ENCODE measurements at regions not wholly inside any gene's neighbourhood (a gene's known extent, or its start where the extent isn't known, plus 50 kb on each side); places are given as distances from the start of the nearest gene placed in this dataset.
"Not testable (repeated sequence)": the region's sequence is repeated elsewhere in the genome, so short reads cannot be mapped to it uniquely, and the experiment has no call there.

DNA sequence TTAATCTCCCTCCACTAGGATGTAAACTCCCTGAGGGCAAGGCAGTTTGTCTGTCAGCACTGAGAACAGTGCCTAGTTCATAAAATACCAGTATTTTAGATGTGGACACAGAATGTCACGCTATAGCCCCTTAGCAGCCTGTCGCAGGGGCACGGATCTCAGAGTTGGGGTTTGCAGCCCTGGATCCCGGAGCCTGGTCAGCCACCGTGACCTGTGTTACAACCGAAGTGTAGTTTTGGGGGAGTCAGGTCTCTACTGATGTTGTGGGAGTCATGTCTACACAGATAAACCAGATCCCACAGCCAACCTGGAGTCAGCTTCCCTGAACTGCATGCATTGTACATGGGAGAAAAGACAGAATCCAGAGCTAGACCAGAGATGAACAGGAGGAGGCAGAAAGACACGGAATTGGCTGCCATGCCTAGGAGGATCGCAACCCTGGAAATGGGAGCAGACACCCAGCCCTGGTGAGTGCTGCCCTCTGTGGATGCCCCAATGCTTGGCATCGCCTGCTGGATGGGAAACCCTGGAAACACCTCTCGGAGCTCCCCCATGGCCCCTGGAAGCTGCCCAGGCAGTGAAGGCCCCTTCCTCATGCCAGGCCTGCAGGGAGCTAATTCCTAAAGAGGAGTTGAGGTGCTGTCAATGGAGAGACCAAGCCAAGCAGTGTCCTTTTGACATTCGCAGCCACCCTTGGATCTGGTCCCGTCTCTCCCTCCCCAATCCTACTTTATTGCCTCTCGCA, 851.3 kb downstream of the TBC1D22A start:
- no peaks in the 10 kb centered on the region for H3K9me3 ChIP-seq (ENCODE audit: control insufficient read depth, insufficient read depth, low read depth, low read length)
- ChIA-PET CTCF (interaction anchor here (0.6 kb wide), 2 partner anchors 127 to 174 kb away, joined by 3 read pairs; no protein-coding TSS in a partner anchor), POLR2A (no interaction called here)
- no peaks in the 10 kb centered on the region for H3K36me3 ChIP-seq (ENCODE audit: control insufficient read depth in 2 of 2, insufficient read depth in 1 of 2, low read length in 2 of 2)
- no peak overlapping the region for H3K4me3 ChIP-seq (ENCODE audit: low read depth, low read length)
- TF ChIP-seq MZF1 (tag by site-specific recombination; IDR thresholded peaks at IDR 0.05; ENCODE audit: borderline replicate concordance) = no peak
- H3K4me1 ChIP-seq (ENCODE audit: control insufficient read depth, insufficient read depth, low read length) = no peaks in the 10 kb centered on the region
- no peak overlapping the region for H3K27ac ChIP-seq (ENCODE audit: extremely low read depth, low read depth, low read length)

DNA sequence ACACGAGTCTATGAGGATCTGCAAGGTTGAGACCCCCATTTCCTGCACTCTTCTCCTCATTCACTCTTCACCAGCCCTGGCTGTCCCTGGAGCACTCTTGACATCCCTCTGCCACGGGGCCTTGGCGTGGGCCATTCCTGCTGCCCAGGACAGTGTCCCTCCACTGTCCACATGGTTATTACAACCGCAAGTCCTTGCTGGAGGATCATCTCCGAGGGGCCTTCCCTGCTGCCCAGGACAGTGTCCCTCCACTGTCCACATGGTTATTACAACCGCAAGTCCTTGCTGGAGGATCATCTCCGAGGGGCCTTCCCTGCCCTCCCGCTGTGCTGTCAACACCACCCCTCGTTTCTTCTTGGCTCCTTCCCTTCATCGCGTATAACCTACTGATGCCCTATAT, 850.7 kb downstream of the TBC1D22A start:
- H3K4me3 ChIP-seq (ENCODE audit: low read depth, low read length); H3K27ac ChIP-seq (ENCODE audit: extremely low read depth, low read depth, low read length); H3K36me3 ChIP-seq (ENCODE audit: control insufficient read depth in 2 of 2, insufficient read depth in 1 of 2, low read length in 2 of 2); H3K4me1 ChIP-seq (ENCODE audit: control insufficient read depth, insufficient read depth, low read length); POLR2A ChIA-PET; H3K9me3 ChIP-seq (ENCODE audit: control insufficient read depth, insufficient read depth, low read depth, low read length): not testable (repeated sequence)
- CTCF ChIA-PET = interaction anchor here (0.6 kb wide), 1 partner anchor 815 kb away, joined by 3 read pairs; no protein-coding TSS in a partner anchor

DNA sequence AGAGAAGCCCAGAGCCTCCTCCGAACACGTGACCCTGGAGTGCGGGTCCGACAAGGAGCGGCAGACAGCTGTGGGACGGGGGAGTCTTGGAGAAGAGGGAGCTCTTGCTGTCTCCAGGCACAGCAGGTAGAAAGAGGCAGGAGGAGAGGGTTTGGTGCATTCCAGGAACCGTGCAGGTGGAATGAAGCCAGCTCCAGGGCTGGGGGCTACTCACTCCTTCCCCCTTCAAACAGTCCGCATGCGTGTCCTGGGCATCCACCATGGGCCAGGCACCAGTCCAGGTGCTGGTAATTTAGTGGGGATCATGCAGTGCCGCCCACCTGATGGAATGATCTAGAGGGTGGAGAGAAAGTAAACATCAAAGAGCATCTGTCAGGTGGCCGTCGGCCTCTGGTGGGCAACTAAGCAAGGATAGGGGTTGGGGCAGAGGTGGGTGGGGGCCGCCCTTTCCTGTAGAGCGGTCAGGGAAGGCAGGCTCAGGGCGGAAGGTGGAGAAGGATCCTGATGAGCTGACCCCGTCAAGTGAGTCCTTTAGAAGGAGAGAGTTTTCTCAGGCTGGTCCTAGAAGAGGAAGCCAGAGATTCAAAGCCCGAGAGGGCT, 850.0 kb downstream of the TBC1D22A start:
- CTCF ChIA-PET = interaction anchor here (0.6 kb wide), 2 partner anchors 228 to 814 kb away, joined by 3 to 4 read pairs; no protein-coding TSS in a partner anchor
- H3K36me3 ChIP-seq (ENCODE audit: control insufficient read depth in 2 of 2, insufficient read depth in 1 of 2, low read length in 2 of 2) = no peaks in the 10 kb centered on the region
- POLR2A ChIA-PET = no interaction called here
- TF ChIP-seq, protein P1, sequence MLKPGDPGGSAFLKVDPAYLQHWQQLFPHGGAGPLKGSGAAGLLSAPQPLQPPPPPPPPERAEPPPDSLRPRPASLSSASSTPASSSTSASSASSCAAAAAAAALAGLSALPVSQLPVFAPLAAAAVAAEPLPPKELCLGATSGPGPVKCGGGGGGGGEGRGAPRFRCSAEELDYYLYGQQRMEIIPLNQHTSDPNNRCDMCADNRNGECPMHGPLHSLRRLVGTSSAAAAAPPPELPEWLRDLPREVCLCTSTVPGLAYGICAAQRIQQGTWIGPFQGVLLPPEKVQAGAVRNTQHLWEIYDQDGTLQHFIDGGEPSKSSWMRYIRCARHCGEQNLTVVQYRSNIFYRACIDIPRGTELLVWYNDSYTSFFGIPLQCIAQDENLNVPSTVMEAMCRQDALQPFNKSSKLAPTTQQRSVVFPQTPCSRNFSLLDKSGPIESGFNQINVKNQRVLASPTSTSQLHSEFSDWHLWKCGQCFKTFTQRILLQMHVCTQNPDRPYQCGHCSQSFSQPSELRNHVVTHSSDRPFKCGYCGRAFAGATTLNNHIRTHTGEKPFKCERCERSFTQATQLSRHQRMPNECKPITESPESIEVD (tag by site-specific recombination; IDR thresholded peaks at IDR 0.05) = no peak
- TF ChIP-seq ZNF473 (tag by site-specific recombination; IDR thresholded peaks at IDR 0.05) = no peak
- TF ChIP-seq ZNF132 (tag by site-specific recombination; IDR thresholded peaks at IDR 0.05; ENCODE audit: borderline replicate concordance) = no peak
- no peak for TF ChIP-seq ZFP69B (tag by site-specific recombination; IDR thresholded peaks at IDR 0.05)
- no peak for TF ChIP-seq ZNF157 (tag by site-specific recombination; IDR thresholded peaks at IDR 0.05)
- TF ChIP-seq, protein P2, sequence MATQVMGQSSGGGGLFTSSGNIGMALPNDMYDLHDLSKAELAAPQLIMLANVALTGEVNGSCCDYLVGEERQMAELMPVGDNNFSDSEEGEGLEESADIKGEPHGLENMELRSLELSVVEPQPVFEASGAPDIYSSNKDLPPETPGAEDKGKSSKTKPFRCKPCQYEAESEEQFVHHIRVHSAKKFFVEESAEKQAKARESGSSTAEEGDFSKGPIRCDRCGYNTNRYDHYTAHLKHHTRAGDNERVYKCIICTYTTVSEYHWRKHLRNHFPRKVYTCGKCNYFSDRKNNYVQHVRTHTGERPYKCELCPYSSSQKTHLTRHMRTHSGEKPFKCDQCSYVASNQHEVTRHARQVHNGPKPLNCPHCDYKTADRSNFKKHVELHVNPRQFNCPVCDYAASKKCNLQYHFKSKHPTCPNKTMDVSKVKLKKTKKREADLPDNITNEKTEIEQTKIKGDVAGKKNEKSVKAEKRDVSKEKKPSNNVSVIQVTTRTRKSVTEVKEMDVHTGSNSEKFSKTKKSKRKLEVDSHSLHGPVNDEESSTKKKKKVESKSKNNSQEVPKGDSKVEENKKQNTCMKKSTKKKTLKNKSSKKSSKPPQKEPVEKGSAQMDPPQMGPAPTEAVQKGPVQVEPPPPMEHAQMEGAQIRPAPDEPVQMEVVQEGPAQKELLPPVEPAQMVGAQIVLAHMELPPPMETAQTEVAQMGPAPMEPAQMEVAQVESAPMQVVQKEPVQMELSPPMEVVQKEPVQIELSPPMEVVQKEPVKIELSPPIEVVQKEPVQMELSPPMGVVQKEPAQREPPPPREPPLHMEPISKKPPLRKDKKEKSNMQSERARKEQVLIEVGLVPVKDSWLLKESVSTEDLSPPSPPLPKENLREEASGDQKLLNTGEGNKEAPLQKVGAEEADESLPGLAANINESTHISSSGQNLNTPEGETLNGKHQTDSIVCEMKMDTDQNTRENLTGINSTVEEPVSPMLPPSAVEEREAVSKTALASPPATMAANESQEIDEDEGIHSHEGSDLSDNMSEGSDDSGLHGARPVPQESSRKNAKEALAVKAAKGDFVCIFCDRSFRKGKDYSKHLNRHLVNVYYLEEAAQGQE (tag by site-specific recombination; IDR thresholded peaks at IDR 0.05) = no peak
- no peak for TF ChIP-seq SCRT1 (tag by site-specific recombination; IDR thresholded peaks at IDR 0.05; ENCODE audit: borderline replicate concordance)
- no peak for TF ChIP-seq ZFP37 (tag by site-specific recombination; IDR thresholded peaks at IDR 0.05)
- no peak for TF ChIP-seq ZNF510 (tag by site-specific recombination; IDR thresholded peaks at IDR 0.05; ENCODE audit: insufficient replicate concordance)
- TF ChIP-seq, protein P3, sequence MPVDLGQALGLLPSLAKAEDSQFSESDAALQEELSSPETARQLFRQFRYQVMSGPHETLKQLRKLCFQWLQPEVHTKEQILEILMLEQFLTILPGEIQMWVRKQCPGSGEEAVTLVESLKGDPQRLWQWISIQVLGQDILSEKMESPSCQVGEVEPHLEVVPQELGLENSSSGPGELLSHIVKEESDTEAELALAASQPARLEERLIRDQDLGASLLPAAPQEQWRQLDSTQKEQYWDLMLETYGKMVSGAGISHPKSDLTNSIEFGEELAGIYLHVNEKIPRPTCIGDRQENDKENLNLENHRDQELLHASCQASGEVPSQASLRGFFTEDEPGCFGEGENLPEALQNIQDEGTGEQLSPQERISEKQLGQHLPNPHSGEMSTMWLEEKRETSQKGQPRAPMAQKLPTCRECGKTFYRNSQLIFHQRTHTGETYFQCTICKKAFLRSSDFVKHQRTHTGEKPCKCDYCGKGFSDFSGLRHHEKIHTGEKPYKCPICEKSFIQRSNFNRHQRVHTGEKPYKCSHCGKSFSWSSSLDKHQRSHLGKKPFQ (tag by site-specific recombination; IDR thresholded peaks at IDR 0.05) = no peak
- TF ChIP-seq ZNF146 (tag by site-specific recombination; IDR thresholded peaks at IDR 0.05) = no peak
- no peak for TF ChIP-seq YY2 (tag by site-specific recombination; IDR thresholded peaks at IDR 0.05)
- TF ChIP-seq ZNF248 (tag by site-specific recombination; IDR thresholded peaks at IDR 0.05) = no peak
- no peak overlapping the region for H3K27ac ChIP-seq (ENCODE audit: extremely low read depth, low read depth, low read length)
- no peak overlapping the region for H3K4me3 ChIP-seq (ENCODE audit: low read depth, low read length)
- H3K9me3 ChIP-seq (ENCODE audit: control insufficient read depth, insufficient read depth, low read depth, low read length) = no peaks in the 10 kb centered on the region
- no peaks in the 10 kb centered on the region for H3K4me1 ChIP-seq (ENCODE audit: control insufficient read depth, insufficient read depth, low read length)
